Upper lobe of left lung (tissue), 6 donors: ENCODE measurements at regions not wholly inside any gene's neighbourhood (a gene's known extent, or its start where the extent isn't known, plus 50 kb on each side); places are given as distances from the start of the nearest gene placed in this dataset.

Experiments used
- ATAC-seq, 2 donors: fragments of 200-7000 bp; cut with Tn5 transposase; one replicate each; pipeline ENCODE4 v1.9.1; 2022; ENCODE audit warnings: mild to moderate bottlenecking in 2 of 2, moderate library complexity in 2 of 2; ENCODE audit not compliant: low FRiP score in 2 of 2
- DNase-seq, 2 donors: peaks; one replicate each; pipeline ENCODE4 v3.0.0-alpha.2; 2019 to 2020
- H3K27ac ChIP-seq, 4 donors: fragments of 200-600 bp; sonication (generic); one replicate each; pipeline ENCODE4 v1.5.1; 2016 to 2019
- H3K27me3 ChIP-seq, 4 donors: fragments of 200-600 bp; sonication (generic); one replicate each; pipeline ENCODE4 v1.5.1; 2017 to 2019
- H3K36me3 ChIP-seq, 4 donors: fragments of 200-600 bp; sonication (generic); one replicate each; pipeline ENCODE4 v1.5.1; 2016 to 2019
- H3K4me1 ChIP-seq, 4 donors: fragments of 200-600 bp; sonication (generic); one replicate each; pipeline ENCODE4 v1.5.1; 2018 to 2019
- H3K4me3 ChIP-seq, 4 donors: fragments of 200-600 bp; sonication (generic); one replicate each; pipeline ENCODE4 v1.5.1; 2017 to 2019; ENCODE audit warnings: mild to moderate bottlenecking in 2 of 4, moderate library complexity in 1 of 4
- H3K9me3 ChIP-seq, 4 donors: fragments of 200-600 bp; sonication (generic); one replicate each; pipeline ENCODE4 v1.5.1; 2018 to 2019
- CTCF ChIP-seq, 6 experiments: fragments of 450-650 bp in 4 of 6; fragments of 200-600 bp in 2 of 6; sonication (generic) in 2 of 6; IDR thresholded peaks; one replicate each; pipeline ENCODE4 v1.5.1; 2016 to 2019; ENCODE audit warnings: antibody characterized with exemption in 6 of 6
- EP300 ChIP-seq, 4 donors: sonication (generic); formaldehyde crosslinking; IDR thresholded peaks; one replicate each; pipeline ENCODE4 v1.5.1; 2017; ENCODE audit warnings: antibody characterized with exemption in 4 of 4, control low read depth in 2 of 4
- POLR2A ChIP-seq, 4 donors: fragments of 450-650 bp; IDR thresholded peaks; one replicate each; pipeline ENCODE4 v1.5.1; 2016 to 2017; ENCODE audit warnings: antibody characterized with exemption in 4 of 4, mild to moderate bottlenecking in 2 of 4
- POLR2AphosphoS5 ChIP-seq, 2 donors: sonication (generic); formaldehyde crosslinking; IDR thresholded peaks; one replicate each; pipeline ENCODE4 v1.5.1; 2017; ENCODE audit warnings: antibody characterized with exemption in 2 of 2
- WGBS, 2 donors: methylation state at CpG; one replicate each; pipeline ENCODE4 v1.1.5; 2017 to 2018; 5-methylcytosine and 5-hydroxymethylcytosine counted together
- donor health status: DM: no; HTN: no; CAD: no; lungs with moderate emphysema.
- donor health status: DM: no; HTN: yes; CAD: no; lungs with severe emphysema.

- no peak for TF ChIP-seq POLR2AphosphoS5 (IDR thresholded peaks at IDR 0.05)
- no peak for TF ChIP-seq CTCF (IDR thresholded peaks at IDR 0.05)
- no peak for TF ChIP-seq POLR2A (IDR thresholded peaks at IDR 0.05)
- WGBS, 2 donors = 92% methylated on average over 1 of the region's 1 CpG
- H3K4me3 ChIP-seq = no peak overlapping the region
Observed at GRCh38 chr1:189274267-189274666, 1203.4 kb downstream of the BRINP3 start.

GRCh38 chr1:189275796-189276195 is 1201.9 kb downstream of the BRINP3 start:
- 75 to 85% methylated on average over 1 of the region's 1 CpG for WGBS, 2 donors
- DNase-seq (no peak), ATAC-seq (no peak)
- H3K27me3 ChIP-seq = no peaks in the 10 kb centered on the region
- H3K4me3 ChIP-seq = no peak overlapping the region
- H3K9me3 ChIP-seq = no peaks in the 10 kb centered on the region
- H3K36me3 ChIP-seq = no peaks in the 10 kb centered on the region
- TF ChIP-seq EP300 (IDR thresholded peaks at IDR 0.05) = no peak
- no peak for TF ChIP-seq POLR2A (IDR thresholded peaks at IDR 0.05)
- no peak for TF ChIP-seq CTCF (IDR thresholded peaks at IDR 0.05)
- TF ChIP-seq POLR2AphosphoS5 (IDR thresholded peaks at IDR 0.05) = no peak
- H3K27ac ChIP-seq = no peak overlapping the region
- H3K4me1 ChIP-seq = no peaks in the 10 kb centered on the region

More at GRCh38 chr1:189274267-189274666, 1203.4 kb downstream of the BRINP3 start:
- no peak for ATAC-seq
- Histone ChIP-seq H3K27ac (no peak overlapping the region), H3K4me1 (no peaks in the 10 kb centered on the region), H3K27me3 (no peaks in the 10 kb centered on the region), H3K9me3 (peaks cover 2 to 10% (median 4%) of the 10 kb centered on the region in 4 donors), H3K36me3 (no peaks in the 10 kb centered on the region)
- no peak for DNase-seq

GRCh38 chr1:189289346-189289745 is 1188.3 kb downstream of the BRINP3 start:
- no peak for ATAC-seq
- H3K4me1 ChIP-seq = no peaks in the 10 kb centered on the region
- DNase-seq = no peak
- 88 to 90% methylated on average over 3 of the region's 3 CpGs for WGBS, 2 donors
- no peaks in the 10 kb centered on the region for H3K9me3 ChIP-seq
- no peaks in the 10 kb centered on the region for H3K36me3 ChIP-seq
- no peak overlapping the region for H3K27ac ChIP-seq
- H3K4me3 ChIP-seq = no peak overlapping the region
- TF ChIP-seq POLR2AphosphoS5 (IDR thresholded peaks at IDR 0.05) (no peak), EP300 (IDR thresholded peaks at IDR 0.05) (no peak), POLR2A (IDR thresholded peaks at IDR 0.05) (no peak), CTCF (IDR thresholded peaks at IDR 0.05) (no peak)
- no peaks in the 10 kb centered on the region for H3K27me3 ChIP-seq

GRCh38 chr1:189301235-189301634 is 1176.4 kb downstream of the BRINP3 start:
- Histone ChIP-seq H3K27me3 (no peaks in the 10 kb centered on the region), H3K4me3 (no peak overlapping the region), H3K4me1 (no peaks in the 10 kb centered on the region), H3K36me3 (no peaks in the 10 kb centered on the region), H3K9me3 (no peaks in the 10 kb centered on the region), H3K27ac (no peak overlapping the region)
- no peak for DNase-seq
- TF ChIP-seq EP300 (IDR thresholded peaks at IDR 0.05) (no peak), POLR2A (IDR thresholded peaks at IDR 0.05) (no peak), CTCF (IDR thresholded peaks at IDR 0.05) (no peak), POLR2AphosphoS5 (IDR thresholded peaks at IDR 0.05) (no peak)
- 64 to 81% methylated on average over 4 of the region's 4 CpGs for WGBS, 2 donors
- ATAC-seq = no peak

- no peaks in the 10 kb centered on the region for H3K36me3 ChIP-seq
- DNase-seq (no peak), ATAC-seq (no peak)
- no peaks in the 10 kb centered on the region for H3K9me3 ChIP-seq
- H3K27ac ChIP-seq = no peak overlapping the region
- 59 to 64% methylated on average over 2 of the region's 2 CpGs for WGBS, 2 donors
- H3K4me3 ChIP-seq = no peak overlapping the region
- no peak for TF ChIP-seq CTCF (IDR thresholded peaks at IDR 0.05)
- no peak for TF ChIP-seq POLR2AphosphoS5 (IDR thresholded peaks at IDR 0.05)
- no peak for TF ChIP-seq POLR2A (IDR thresholded peaks at IDR 0.05)
- TF ChIP-seq EP300 (IDR thresholded peaks at IDR 0.05) = no peak
- H3K27me3 ChIP-seq = no peaks in the 10 kb centered on the region
- H3K4me1 ChIP-seq = no peaks in the 10 kb centered on the region
Observed at GRCh38 chr1:189305279-189305678, 1172.4 kb downstream of the BRINP3 start.
